Epithelial cell of prostate (primary cell): ENCODE measurements at regions not wholly inside any gene's neighbourhood (a gene's known extent, or its start where the extent isn't known, plus 50 kb on each side); places are given as distances from the start of the nearest gene placed in this dataset.
"Not testable (repeated sequence)": the region's sequence is repeated elsewhere in the genome, so short reads cannot be mapped to it uniquely, and the experiment has no call there.

Source experiments
- DNase-seq: peaks from one replicate; pipeline ENCODE4 v3.0.0-alpha.2; 2011; ENCODE audit warnings: low read depth, low spot score
- H3K27ac ChIP-seq: fragments of 450-650 bp; 2 replicates; pipeline ENCODE4 v1.5.1; 2017; ENCODE audit warnings: mild to moderate bottlenecking

DNA sequence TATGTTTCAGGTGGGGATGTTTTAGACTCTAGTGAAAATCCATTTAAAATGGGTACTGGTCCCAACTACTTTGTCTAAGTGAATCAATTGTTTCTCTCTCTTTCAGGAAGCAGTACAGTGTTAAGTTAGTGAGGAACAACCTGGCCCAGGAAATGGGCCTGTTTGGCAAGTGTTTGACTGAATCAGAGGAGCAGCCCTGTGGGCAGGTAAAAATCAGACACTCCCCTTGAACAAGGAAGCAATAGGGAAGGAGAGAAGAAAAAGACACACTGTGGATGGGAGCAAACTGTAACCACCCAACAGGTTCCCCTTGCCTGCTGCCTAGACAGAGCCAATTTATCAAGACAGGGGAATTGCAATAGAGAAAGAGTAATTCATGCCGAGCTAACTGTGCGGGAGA lies 245.7 kb downstream of the C11orf87 start:
- DNase-seq, result no peak
- no peak overlapping the region for H3K27ac ChIP-seq

DNA sequence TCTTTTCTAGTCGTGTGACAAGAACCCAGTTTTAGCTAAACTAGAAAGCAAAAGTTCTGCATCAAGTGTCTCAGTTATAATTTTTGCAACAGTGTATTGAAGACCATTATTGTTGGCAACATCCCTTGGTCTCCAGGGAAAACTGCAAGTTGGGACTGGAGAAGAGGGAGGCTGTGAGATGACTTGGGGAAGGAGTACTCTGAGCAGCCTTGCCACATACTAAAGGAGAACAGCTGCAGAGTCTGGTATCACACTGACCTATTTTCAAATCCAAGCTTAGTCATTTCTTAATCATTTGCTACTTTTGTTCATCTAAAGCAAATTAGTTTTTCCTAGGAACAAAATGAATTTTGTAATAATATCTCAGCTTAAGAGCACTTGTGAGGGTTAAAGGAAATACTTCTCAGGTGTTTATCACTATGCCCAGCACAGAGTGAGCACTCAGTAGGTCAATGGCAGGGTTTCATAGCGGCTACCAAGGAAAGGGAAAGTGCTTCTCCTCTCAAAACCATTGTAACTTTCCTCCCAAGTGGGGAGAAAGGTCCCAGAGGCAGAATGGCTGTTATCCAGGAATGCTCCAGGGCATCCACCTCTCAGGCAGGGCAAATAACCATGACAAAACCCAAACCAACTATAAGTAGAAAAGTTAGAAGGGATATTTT lies 247.1 kb downstream of the C11orf87 start:
- no peak overlapping the region for H3K27ac ChIP-seq
- DNase-seq, result no peak

GRCh38 chr11:109677231-109677630 lies 255.2 kb downstream of the C11orf87 start:
- no peak for DNase-seq
- no peak overlapping the region for H3K27ac ChIP-seq

DNA sequence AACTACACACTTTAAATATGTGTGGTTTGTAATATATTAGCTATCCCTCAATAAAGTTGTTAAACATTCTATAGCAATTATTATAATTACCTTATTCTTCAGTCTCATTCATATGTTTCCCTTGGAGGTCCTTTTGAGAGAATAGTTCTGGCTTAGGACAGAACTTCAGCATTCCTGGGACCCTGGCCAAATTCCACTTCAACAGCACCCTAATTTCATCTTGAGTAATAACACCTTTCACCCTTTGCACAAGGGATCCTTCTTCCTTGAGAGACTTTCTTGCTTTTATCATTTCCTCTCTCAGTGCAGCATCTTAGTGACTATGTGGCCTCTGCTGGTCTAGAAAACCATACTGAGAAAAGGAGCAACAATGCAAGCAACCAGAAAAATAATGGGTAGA lies 255.9 kb downstream of the C11orf87 start:
- no peak for DNase-seq
- no peak overlapping the region for H3K27ac ChIP-seq

DNA sequence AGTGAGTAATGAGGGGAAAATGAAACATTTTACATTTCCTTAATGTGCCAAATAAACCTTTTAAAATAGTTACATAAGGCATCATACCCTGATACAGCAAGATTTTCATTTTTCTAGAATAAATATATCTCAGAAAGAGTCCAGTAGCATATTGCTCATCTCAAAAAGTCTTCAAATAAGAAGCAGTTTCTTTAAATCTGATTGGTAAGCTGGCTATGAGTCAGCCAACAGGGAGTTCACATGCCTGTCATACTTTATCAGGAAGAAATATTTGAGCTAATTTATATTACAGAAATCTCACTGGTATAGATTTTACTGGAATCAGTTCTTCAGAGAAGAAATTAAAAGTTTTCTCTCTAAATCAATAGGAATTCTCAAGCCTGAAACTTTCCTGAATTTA lies 258.1 kb downstream of the C11orf87 start:
- no peak for DNase-seq
- H3K27ac ChIP-seq, result no peak overlapping the region

DNA sequence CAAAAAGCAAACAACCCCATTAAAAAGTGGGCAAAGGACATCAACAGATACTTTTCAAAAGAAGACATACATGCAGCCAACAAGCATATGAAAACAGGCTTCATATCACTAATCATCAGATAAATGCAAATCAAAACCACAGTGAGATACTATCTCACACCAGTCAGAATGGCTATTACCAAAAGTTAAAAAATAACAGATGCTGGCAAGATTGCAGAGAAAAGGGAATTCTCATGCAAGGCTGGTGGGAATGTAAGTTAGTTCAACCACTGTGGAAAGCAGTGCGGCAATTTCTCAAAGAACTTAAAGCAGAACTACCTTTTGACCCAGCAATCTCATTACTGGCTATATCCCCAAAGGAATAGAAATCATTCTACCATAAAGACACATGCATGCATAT lies 260.8 kb downstream of the C11orf87 start:
- not testable (repeated sequence) for DNase-seq, H3K27ac ChIP-seq

DNA sequence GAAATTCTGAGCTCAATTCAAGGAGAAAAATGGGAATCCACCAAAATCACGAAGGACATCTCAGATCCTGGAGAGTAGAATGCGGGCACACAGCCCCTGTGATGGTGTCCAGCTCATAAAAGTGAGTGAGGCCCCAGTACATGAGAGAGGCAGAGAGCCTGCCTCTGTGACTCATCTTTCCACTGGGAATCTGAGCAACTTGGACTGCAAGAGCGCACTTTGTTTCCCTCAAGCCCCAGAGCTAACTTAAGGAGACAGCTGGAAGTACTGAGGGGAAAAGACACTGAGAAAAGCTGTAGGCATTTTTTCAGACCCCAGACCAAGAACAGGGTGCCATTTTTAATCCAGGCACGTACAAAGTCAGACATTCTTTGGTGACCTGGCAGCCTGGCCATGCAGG lies 273.7 kb downstream of the C11orf87 start:
- H3K27ac ChIP-seq, result peak overlapping the region; percentile 98
- DNase-seq, result no peak

GRCh38 chr11:109696191-109696897 lies 274.4 kb downstream of the C11orf87 start:
- peak overlapping the region; percentile 98 for H3K27ac ChIP-seq
- DNase-seq, result peak; percentile 95

- no peak for DNase-seq
- H3K27ac ChIP-seq, result peak overlapping the region; percentile 98
Measured at GRCh38 chr11:109697140-109697843, 275.3 kb downstream of the C11orf87 start.

DNA sequence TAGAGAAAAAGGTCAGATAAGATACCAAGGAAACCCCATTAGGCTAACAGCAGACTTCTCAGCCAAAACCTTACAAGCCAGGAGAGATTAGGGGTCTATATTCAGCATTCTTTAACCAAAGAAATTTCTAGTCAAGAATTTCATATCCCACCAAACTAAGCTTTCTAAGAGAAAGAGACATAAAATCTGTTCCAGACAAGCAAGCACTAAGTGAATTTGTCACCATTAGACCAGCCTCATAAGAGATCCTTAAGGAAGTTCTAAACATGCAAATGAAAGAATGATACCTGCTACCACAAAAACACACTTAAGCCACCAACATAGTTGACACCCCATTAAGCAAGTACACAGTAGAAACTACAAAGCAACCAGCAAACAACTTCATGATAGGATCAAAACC lies 276.2 kb downstream of the C11orf87 start:
- no peak for DNase-seq
- no peak overlapping the region for H3K27ac ChIP-seq

DNA sequence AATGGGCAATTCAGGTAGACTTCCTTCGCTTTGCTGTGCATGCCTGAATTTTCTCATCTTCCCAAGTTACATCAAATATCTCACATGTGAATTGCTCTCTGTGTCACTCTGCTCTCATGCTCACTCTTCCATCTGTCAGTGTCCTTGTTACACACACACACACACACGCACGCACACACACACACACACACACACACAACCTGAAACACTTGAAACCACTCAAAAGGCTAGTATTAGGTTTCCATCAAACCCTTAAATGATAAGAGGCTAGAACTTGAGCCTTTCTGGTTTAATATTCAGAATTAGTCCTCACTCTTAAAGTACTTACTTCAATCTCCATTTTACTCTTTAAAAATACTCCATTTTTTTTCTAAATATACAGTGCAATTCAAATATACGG lies 282.4 kb downstream of the C11orf87 start:
- no peak overlapping the region for H3K27ac ChIP-seq
- DNase-seq, result no peak

- no peak overlapping the region for H3K27ac ChIP-seq
- DNase-seq, result no peak
Measured at GRCh38 chr11:109706945-109707344, 285.0 kb downstream of the C11orf87 start.

- H3K27ac ChIP-seq, result no peak overlapping the region
- no peak for DNase-seq
Measured at GRCh38 chr11:109707411-109707810, 285.4 kb downstream of the C11orf87 start.

GRCh38 chr11:109708184-109708583 lies 286.2 kb downstream of the C11orf87 start:
- no peak for DNase-seq
- H3K27ac ChIP-seq, result no peak overlapping the region

GRCh38 chr11:109714444-109714843 lies 292.5 kb downstream of the C11orf87 start:
- not testable (repeated sequence) for H3K27ac ChIP-seq, DNase-seq

DNA sequence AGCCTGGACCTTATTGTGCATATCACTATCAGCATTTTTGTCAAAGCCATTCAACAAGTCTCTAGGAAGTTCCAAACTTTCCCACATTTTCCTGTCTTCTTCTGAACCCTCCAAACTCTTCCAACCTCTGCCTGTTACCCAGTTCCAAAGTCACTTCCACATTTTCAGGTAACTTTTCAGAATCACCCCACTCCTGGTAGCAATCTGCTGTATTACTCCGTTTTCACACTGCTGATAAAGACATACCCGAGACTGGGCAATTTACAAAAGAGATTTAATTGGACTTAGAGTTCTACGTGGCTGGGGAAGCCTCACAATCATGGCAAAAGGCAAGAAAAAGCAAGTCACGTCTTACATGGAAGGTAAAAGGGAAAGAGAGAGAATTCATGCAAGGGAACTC lies 293.4 kb downstream of the C11orf87 start:
- DNase-seq, H3K27ac ChIP-seq: not testable (repeated sequence)

DNA sequence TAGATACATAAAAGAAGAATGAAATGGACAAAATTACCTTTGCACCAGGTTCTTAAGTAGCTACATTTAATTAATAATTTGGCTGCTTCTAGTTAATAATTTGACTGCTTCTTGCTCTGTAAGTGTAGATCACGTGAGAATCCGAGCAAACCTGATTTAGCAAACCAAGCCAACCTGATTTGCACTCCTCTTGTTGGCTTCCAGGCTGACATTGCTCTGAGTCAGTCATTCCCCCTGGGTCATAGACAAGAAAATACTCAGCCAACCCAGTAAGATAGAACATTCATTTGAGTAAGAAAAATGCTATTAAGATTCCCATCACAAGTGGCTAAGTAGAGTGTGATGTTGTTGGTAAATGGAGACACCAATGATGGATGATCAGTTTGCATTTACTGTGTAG lies 304.1 kb downstream of the C11orf87 start:
- no peak for DNase-seq
- no peak overlapping the region for H3K27ac ChIP-seq

DNA sequence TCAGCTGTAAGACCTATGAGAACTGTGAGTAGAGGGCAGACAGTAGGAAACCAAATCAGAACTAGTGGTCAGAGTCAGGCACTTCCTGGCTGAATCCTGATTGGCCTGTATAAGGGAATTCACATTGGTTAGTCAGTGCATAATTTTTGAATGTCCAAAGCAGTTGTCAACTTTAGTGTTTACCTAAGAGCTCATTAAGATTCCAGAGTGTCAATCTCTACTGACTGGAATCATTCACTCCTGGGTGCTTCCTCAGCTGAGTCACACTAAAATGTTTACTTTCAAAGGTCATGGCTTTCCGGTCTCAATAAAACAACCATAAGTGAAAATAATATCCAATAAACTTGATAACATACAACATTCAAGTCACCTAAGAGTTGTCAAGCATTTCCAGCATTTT lies 306.1 kb downstream of the C11orf87 start:
- H3K27ac ChIP-seq, result peak overlapping the region; percentile 23
- peak; percentile 83 for DNase-seq

DNA sequence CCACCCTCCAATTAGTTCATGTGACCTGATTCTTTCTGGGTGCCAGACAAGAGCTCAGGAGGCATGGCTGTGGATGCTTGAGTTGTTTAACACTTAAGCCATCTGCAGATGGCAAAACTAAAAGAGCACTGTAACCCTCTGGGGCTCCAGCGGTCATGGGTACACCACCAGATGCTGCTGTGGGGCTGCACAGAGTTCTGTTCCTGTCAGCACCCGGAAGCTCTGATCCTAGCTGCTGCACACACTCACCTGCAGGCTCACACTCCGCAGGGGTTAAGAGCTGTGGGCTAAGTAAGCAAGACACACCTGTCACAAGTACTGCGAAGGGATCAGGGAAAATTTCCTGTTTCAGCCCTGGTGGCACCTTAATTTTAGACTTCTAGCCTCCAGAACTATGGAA lies 307.8 kb downstream of the C11orf87 start:
- no peak overlapping the region for H3K27ac ChIP-seq
- DNase-seq, result no peak

DNA sequence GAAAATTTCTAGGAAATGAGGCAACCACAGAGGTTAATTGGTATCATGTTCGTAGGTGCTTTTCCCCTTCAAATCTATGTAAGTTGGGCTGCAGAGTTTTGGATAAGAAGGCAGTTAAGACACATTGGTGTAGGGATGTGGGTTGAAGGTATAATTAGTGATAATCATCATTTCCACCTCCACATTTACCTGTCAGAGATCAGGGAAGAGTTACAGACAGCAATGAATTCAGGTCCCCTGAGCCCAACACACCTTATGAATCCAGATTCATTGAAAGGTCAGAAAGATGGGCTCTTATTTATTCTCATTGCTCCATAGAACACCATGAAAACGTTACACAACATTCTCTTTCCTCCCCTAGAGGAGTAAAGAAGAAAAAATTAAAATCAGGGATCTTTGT lies 308.7 kb downstream of the C11orf87 start:
- H3K27ac ChIP-seq, result no peak overlapping the region
- no peak for DNase-seq

DNA sequence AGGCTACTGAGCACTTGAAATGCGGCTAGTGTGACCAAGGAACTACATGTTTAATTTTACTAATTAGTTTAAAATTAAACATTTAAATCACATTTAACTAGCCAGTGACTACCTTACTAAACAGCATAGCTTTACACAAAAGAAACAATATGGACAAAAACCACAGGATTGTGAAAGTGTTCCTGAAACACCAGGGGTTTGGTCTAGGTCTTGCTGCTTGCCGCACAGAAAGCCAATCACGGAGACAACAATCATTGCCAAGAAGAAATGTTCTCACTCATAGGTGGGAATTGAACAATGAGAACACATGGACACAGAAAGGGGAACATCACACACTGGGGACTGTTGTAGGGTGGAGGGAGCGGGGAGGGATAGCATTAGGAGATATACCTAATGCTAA lies 309.5 kb downstream of the C11orf87 start:
- DNase-seq, result no peak
- H3K27ac ChIP-seq, result no peak overlapping the region
